HG03469 (cell line): ENCODE measurements at regions not wholly inside any gene's neighbourhood (a gene's known extent, or its start where the extent isn't known, plus 50 kb on each side); places are given as distances from the start of the nearest gene placed in this dataset.
"Not testable (repeated sequence)": the region's sequence is repeated elsewhere in the genome, so short reads cannot be mapped to it uniquely, and the experiment has no call there.

ENCODE experiments used
- ATAC-seq: cut with Tn5 transposase; IDR thresholded peaks from one replicate; pipeline ENCODE4 v1.9.1; 2021; ENCODE audit warnings: mild to moderate bottlenecking, moderate library complexity, moderate number of reproducible peaks; ENCODE audit not compliant: unreplicated experiment

- not testable (repeated sequence) for ATAC-seq
Observed at GRCh38 chr6:168795611-168796010, 354.6 kb downstream of the SMOC2 start.

- no peak for ATAC-seq
Observed at GRCh38 chr6:168794491-168794890, 353.5 kb downstream of the SMOC2 start.

GRCh38 chr6:168793649-168794048 lies 352.7 kb downstream of the SMOC2 start:
- no peak for ATAC-seq

DNA sequence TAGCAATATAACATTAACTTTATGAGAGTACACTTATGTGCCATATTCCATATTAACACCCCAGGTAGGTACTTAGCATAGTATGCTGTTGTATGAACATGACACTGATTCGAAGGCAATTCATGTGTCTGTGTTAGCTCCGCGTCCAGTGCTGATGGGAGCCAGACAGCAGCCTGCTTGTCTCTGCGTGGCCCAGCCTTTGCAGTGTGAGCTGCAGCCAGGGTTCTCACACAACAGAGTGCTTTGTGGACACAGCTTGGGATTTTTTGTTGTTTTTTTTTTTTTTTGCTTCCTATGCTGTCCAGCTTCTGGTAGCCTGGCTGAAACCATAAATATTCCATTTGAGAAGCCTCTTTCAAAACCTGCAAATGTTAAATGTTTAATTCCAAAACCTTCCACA lies 350.9 kb downstream of the SMOC2 start:
- no peak for ATAC-seq

DNA sequence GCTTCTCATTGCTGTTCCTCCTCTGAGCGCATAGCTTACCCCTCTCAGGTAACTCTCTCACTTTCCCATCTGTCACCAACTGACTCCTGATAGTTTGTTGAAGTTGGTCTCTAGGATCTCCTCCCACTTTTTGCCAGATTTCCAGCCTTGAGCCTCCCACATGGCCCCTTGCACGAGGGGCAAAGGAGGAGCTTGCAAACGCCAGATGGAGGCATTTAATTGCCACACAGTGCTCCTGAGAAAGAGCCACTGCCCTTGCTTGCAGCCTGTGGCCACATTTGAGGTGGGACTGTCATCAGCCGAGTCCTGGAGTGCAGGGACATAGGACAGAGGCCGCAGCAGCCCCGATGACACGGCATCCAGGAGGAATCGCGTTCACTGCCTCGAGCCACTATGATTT lies 348.7 kb downstream of the SMOC2 start:
- no peak for ATAC-seq

GRCh38 chr6:168785720-168786511 lies 344.9 kb downstream of the SMOC2 start:
- no peak for ATAC-seq

- ATAC-seq = no peak
Observed at GRCh38 chr6:168784426-168784825, 343.4 kb downstream of the SMOC2 start.

- no peak for ATAC-seq
Observed at GRCh38 chr6:168783720-168784119, 342.7 kb downstream of the SMOC2 start.

DNA sequence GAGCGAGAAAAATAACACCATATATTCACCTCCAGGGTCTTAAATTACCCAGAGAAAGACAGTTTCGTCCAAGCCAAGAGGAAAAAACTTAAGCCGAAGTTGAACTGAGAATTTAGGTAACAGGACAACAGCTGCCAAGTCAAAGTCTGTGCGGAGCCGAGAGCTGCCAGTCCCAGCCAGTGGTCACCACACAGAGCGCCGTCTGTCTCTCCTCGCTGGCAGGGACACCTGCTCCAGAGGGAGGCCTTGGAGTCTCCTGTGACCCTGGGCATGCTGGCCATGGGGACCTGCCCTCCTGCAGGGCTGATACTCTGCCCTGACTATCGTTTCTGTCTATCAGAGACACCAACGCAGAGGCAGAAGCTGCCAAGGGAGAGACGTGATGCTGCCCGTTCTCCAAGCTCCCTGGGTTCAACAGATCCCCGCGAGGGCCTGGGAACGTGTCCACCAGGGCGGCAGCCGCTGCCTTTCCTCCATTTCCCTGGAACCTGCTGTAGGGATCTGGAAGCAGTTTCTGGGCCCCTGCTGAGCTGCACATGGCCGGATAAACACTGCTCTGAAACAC lies 341.3 kb downstream of the SMOC2 start:
- ATAC-seq = no peak

GRCh38 chr6:168778201-168778600 lies 337.2 kb downstream of the SMOC2 start:
- ATAC-seq = no peak

DNA sequence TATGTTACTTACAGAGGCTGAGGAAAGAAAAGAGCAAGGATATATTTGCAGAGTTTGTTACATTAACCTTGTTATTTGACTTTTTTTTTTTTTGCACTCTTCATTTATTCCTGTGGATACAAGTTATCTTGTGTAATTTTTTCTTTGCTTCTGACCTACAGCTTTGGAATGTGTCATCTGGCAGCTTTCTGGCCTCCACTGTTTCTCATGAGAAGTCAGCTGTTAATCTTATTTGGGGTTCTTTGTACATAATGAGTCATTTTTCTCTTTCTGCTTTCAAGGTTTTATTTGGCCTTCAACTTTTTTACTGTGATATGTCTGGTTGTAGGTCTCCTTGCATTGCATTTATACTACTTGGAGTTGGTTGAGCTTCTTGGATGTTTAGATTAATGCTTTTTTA lies 333.4 kb downstream of the SMOC2 start:
- ATAC-seq = no peak

DNA sequence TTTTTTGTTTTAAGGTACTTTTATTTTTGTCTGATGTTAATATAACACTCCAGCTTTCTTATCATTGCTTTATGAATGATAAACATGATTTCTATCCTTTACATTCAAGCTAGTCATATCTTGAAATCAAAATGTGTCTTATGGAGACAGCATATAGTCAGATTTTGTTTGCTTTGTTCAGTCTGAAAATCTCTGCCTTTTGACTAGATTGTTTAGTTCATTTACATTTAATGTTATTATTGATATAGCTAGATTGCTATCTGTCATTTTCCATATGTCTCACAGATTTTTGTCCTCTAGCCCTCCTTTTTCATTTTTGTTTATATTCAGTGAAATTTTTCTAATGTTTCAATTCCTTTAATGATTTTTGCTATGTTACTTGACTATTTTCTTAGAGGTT lies 332.8 kb downstream of the SMOC2 start:
- no peak for ATAC-seq

- ATAC-seq = no peak
Observed at GRCh38 chr6:168765752-168766151, 324.8 kb downstream of the SMOC2 start.

DNA sequence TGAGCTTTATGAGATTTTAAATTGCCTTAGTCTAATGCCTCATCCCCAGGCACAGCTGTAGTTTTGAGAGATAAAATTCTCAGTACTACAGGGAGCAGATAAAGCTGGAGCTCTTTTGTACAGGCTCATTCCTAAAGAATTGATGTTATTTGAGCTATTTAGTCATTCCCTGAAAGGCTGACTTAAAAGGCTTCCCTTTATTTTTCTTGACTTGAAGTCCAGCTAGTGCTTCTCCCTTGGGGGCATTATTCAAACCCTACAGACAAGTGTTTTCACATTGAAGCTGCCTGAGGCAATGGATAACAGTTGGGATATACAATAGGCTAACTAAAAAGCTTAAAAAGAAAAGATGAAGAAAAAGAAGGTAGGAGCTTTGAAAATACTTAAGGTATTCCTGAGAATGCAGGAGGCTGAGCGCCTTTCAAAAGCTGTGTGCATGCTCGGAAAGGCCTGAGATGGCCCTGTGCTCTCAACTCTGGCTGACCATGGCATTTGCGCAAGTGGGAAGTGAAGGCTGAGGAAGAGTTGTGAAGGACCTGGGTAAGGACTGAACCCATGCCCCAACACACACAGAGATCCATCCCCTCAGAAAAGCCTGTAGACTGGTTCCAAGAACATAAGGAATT lies 315.1 kb downstream of the SMOC2 start:
- ATAC-seq = no peak

DNA sequence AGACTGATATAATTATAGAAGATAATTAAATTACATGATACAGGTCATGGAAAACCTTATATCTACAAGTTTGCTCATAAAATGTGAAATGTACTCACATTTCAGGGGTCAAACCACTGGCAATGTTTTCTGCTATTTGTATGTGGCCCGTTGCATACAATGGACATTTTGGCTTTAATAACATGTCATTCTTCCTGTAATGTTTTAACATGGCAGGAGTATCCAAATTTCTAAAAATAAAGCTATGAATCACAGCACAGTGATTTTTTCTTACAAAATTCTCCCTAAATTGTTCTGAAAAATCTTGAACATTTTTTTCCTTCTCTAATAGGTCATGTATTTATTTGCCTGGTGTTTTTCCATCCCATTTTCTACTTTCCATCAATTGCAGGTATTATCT lies 305.7 kb downstream of the SMOC2 start:
- ATAC-seq = no peak

DNA sequence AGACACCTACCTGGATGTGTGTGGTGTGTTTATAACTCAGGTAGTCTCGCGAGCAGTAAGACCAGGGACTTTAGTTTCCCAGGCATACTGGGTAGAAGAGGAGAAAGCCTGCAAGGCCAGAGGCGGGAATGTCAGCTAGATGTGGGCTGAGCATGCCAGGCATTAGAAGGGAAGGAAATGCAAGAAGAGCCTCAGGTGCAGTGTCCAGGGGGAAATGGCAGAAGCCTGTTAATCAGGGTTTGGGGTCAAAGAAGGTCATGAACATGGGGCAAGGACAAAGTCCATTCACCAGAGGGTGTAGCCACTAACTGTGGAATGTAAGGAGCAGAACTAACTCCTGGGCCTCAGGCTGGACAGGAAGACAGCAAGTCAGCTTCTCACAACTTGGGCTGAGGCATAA lies 305.0 kb downstream of the SMOC2 start:
- no peak for ATAC-seq

DNA sequence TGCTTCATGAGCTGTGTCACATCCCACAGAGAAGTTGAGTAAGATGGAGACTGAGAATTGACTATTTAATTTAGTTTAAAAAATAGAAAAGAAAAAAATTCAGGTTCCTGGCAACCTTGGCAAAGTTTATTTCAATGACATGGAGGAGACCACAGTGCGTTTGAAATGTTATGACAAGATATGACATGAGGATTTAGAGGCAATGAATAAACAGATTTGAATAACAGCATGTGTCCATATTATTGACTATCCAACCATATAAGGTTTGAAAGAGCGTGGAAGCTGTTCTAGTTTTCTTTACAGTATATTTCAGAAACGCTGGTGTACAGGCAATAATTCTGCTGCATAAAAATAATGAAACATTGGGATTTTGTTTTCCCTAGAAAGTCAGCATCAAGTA lies 303.9 kb downstream of the SMOC2 start:
- ATAC-seq = no peak

DNA sequence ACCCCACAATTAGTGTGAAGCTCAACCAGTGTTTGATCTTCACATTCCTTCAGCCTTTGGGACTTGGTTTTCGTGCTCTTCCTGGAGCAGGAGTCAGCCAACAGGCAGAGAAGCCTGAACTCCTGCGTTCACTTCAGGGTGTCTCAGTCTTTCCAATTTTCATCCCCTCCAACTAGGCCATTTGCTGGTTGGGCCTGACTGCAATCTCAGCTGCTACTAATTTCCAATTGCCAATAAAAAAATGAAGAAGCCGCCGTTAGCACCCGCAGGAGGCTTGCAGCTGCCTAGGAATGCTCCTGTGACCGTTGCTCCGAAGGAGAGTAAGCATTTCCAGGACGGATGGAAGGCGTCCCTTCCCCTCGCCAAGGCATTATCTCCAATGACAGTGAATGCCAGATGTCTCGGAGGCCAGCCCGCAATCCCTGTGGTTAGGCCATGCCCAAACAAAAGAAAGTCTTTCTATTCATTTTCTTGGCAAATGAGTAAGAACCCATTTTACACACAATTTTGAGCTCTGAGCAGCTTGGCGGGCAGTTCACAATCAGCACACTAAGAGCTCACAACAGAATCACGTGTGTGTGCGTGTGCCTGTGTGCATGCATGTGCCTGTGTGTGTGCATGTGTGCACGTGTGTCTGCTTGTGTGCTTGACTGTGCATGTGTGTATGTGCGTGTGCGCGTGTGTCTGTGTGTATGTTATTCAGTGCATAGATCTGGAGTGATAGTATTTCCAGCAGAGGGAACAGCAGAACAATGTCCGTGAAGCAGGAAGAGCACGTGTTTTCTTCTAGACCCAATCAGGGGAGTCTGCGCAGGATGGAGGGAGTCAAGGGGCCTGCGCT lies 301.2 kb downstream of the SMOC2 start:
- ATAC-seq = no peak

- no peak for ATAC-seq
Observed at GRCh38 chr6:168741305-168741704, 300.3 kb downstream of the SMOC2 start.

DNA sequence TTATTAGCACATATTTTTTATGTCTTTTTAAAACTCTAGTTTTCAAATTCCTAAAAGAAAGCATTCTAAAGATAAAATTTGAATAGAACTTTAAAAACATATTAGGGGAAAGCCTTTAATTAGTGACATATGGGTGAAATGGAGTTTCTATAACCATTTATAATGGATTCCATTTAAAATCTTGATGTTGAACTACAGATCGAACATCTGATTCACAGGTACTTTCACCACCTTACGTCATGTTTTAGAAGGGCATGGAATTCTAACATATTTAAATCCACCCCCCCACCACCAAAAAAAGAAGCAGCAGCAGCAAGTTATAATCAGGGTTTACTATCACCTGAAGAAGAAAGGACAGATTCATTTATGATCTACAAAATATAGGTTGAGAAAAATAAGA lies 298.4 kb downstream of the SMOC2 start:
- no peak for ATAC-seq

- ATAC-seq = no peak
Observed at GRCh38 chr6:168737481-168737880, 296.5 kb downstream of the SMOC2 start.
